ENCODE measurements at regions not wholly inside any gene's neighbourhood (a gene's known extent, or its start where the extent isn't known, plus 50 kb on each side); places are given as distances from the start of the nearest gene placed in this dataset.

GRCh38 chr4:14368391-14368790, 633.9 kb upstream of the CPEB2 start:
- Mint-ChIP-seq H3K4me1 (no peaks in the 10 kb centered on the region), H3K9me3 (peaks cover 0 to 3% (median 0%) of the 10 kb centered on the region in 9 donors), H3K27me3 (peaks cover 0 to 9% (median 0%) of the 10 kb centered on the region in 5 donors), H3K27ac (no peak overlapping the region), H3K4me3 (no peak overlapping the region), H3K36me3 (no peaks in the 10 kb centered on the region)
- no peak for DNase-seq
- POLR2A ChIA-PET, result no interaction called here
- ATAC-seq, result no peak

DNA sequence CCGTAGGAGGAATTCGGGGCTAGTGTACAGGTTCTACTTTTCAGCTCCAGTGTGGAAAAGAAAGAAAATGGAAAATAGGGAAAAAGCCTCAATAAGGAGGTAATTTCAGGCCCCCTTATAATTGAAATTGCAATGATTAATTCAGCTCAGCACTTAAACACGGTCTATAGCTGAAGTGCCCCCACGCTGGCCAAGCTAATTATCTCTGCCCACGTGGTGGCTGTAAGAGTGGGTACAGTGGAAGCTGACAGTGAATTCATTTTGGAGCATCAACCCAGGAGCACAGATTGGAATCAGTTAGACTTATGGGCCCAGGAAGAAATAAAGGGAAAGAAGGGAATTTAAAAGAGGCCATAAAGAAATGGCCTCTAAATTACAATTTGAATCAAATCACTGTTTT, 631.1 kb upstream of the CPEB2 start:
- H3K4me1 Mint-ChIP-seq, result no peaks in the 10 kb centered on the region
- no peaks in the 10 kb centered on the region for H3K36me3 Mint-ChIP-seq
- ATAC-seq, result no peak
- no peak for DNase-seq
- H3K27ac Mint-ChIP-seq, result no peak overlapping the region
- H3K9me3 Mint-ChIP-seq, result no peaks in the 10 kb centered on the region
- POLR2A ChIA-PET, result no interaction called here
- no peak overlapping the region for H3K4me3 Mint-ChIP-seq
- peaks cover 0 to 13% (median 0%) of the 10 kb centered on the region in 5 donors for H3K27me3 Mint-ChIP-seq

GRCh38 chr4:14375816-14376215, 626.5 kb upstream of the CPEB2 start:
- DNase-seq (no peak), ATAC-seq (no peak)
- H3K4me1 Mint-ChIP-seq, result no peaks in the 10 kb centered on the region
- H3K9me3 Mint-ChIP-seq, result peaks cover 0 to 5% (median 0%) of the 10 kb centered on the region in 9 donors
- H3K27ac Mint-ChIP-seq, result no peak overlapping the region
- H3K4me3 Mint-ChIP-seq, result no peak overlapping the region
- H3K27me3 Mint-ChIP-seq, result peaks cover 0 to 9% (median 0%) of the 10 kb centered on the region in 5 donors
- H3K36me3 Mint-ChIP-seq, result no peaks in the 10 kb centered on the region
- POLR2A ChIA-PET, result no interaction called here

DNA sequence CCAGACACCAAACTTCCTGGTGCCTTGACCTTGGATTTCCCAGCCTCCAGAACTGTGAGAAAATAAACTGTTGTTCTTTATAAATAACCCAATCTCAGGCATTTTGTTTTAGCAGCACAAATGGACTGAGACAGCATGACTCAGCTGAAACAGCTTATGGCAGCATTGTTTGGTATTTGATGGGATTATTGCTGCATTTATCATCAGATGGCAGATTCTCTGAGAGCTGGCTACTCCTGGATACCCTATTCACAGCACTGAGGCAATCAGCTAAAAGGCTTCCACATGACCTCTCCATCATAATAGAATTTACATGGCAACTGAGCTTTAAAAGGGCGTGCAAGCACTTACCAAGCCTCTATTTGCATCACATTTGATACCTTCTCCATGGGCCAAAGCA, 623.1 kb upstream of the CPEB2 start:
- no peak for ATAC-seq
- Mint-ChIP-seq H3K4me3 (no peak overlapping the region), H3K4me1 (no peaks in the 10 kb centered on the region), H3K27ac (no peak overlapping the region), H3K27me3 (peaks cover 0 to 4% (median 0%) of the 10 kb centered on the region in 5 donors), H3K36me3 (no peaks in the 10 kb centered on the region), H3K9me3 (peaks cover 0 to 5% (median 0%) of the 10 kb centered on the region in 9 donors)
- POLR2A ChIA-PET, result no interaction called here
- no peak for DNase-seq

DNA sequence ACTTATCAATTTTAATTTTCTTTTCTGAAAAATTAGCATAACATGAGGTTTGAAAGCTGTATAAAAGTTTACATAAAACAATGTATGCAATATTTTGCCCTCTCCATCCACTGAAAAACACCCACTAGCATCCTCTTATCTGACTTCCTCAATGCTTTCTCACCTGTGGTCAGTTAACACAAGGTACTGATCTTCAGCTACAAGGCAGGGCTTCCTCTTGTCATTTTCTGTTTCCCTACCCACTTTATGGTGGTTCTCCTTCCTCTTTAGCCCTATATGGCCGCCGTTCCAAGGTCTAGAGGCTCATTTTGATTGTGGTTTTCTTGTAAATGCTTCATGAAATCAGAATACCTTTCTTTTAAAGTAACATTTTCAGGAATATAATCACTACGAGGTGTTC, 618.6 kb upstream of the CPEB2 start:
- ATAC-seq (no peak), DNase-seq (no peak)
- no peaks in the 10 kb centered on the region for H3K36me3 Mint-ChIP-seq
- H3K4me3 Mint-ChIP-seq, result no peak overlapping the region
- peaks cover 0 to 1% (median 0%) of the 10 kb centered on the region in 4 donors for H3K4me1 Mint-ChIP-seq
- H3K27me3 Mint-ChIP-seq, result peaks cover 0 to 17% (median 9%) of the 10 kb centered on the region in 5 donors
- H3K27ac Mint-ChIP-seq, result no peak overlapping the region
- POLR2A ChIA-PET, result no interaction called here
- peaks cover 0 to 5% (median 0%) of the 10 kb centered on the region in 9 donors for H3K9me3 Mint-ChIP-seq

- peaks cover 0 to 17% (median 9%) of the 10 kb centered on the region in 5 donors for H3K27me3 Mint-ChIP-seq
- peaks cover 0 to 1% (median 0%) of the 10 kb centered on the region in 4 donors for H3K4me1 Mint-ChIP-seq
- peaks cover 0 to under 1% (median 0%) of the 10 kb centered on the region in 9 donors for H3K9me3 Mint-ChIP-seq
- H3K36me3 Mint-ChIP-seq, result no peaks in the 10 kb centered on the region
- H3K4me3 Mint-ChIP-seq, result no peak overlapping the region
- H3K27ac Mint-ChIP-seq, result no peak overlapping the region
- POLR2A ChIA-PET, result no interaction called here
- ATAC-seq (no peak), DNase-seq (no peak)
Measured at GRCh38 chr4:14384824-14385223, 617.5 kb upstream of the CPEB2 start.

- ATAC-seq (no peak), DNase-seq (no peak)
- no peaks in the 10 kb centered on the region for H3K36me3 Mint-ChIP-seq
- no peak overlapping the region for H3K27ac Mint-ChIP-seq
- no peaks in the 10 kb centered on the region for H3K9me3 Mint-ChIP-seq
- peaks cover 0 to 17% (median 9%) of the 10 kb centered on the region in 5 donors for H3K27me3 Mint-ChIP-seq
- H3K4me3 Mint-ChIP-seq, result no peak overlapping the region
- POLR2A ChIA-PET, result no interaction called here
- peaks cover 0 to 1% (median 0%) of the 10 kb centered on the region in 4 donors for H3K4me1 Mint-ChIP-seq
Measured at GRCh38 chr4:14386196-14386595, 616.1 kb upstream of the CPEB2 start.

DNA sequence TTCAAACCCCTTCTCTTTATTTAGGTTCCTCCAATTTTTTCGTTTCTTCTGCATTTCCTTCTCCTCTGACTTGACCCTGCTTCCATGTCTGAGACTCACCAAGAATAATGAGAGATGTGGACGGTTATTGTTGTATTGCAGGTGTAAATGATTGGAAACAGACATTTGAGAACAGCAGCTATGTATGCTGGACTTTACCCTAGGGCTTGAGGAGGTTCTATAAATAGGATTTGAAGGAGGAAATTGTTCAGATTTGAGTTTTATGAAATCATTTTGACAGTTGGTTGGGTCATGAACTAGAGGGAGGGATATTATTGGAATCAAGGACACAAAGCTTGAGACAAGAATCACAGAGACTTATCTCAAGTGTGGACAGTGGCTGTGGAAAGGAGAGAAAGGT, 614.6 kb upstream of the CPEB2 start:
- POLR2A ChIA-PET, result no interaction called here
- DNase-seq, result no peak
- Mint-ChIP-seq H3K4me3 (no peak overlapping the region), H3K9me3 (peaks cover 0 to 3% (median 0%) of the 10 kb centered on the region in 9 donors), H3K4me1 (peaks cover 0 to 1% (median 0%) of the 10 kb centered on the region in 4 donors), H3K36me3 (no peaks in the 10 kb centered on the region), H3K27ac (no peak overlapping the region), H3K27me3 (peaks cover 0 to 20% (median 9%) of the 10 kb centered on the region in 5 donors)
- ATAC-seq, result no peak

DNA sequence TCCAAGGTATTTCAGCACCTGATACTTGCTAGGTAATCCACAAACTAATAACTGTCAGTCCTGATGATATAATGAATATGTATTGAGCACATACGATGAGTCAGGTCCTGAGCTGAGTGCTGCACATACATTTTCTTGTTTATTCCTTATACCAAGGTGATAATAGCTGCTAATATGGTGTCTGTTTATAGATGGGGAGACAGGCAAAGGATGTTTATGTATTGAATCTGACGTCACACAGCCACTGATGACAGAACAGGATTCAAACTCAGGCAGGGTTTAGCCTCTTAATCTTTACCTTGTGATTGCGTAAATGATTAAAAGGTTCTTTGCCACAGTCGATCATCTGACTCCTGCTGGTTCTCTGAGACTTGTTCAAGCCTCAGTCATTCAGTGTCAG, 609.9 kb upstream of the CPEB2 start:
- no peak overlapping the region for H3K27ac Mint-ChIP-seq
- no peak for ATAC-seq
- no peak for DNase-seq
- peaks cover 0 to 4% (median 0%) of the 10 kb centered on the region in 9 donors for H3K9me3 Mint-ChIP-seq
- no peak overlapping the region for H3K4me3 Mint-ChIP-seq
- H3K27me3 Mint-ChIP-seq, result peaks cover 0 to 15% (median 4%) of the 10 kb centered on the region in 5 donors
- POLR2A ChIA-PET, result no interaction called here
- H3K4me1 Mint-ChIP-seq, result peaks cover 0 to under 1% (median 0%) of the 10 kb centered on the region in 4 donors
- H3K36me3 Mint-ChIP-seq, result no peaks in the 10 kb centered on the region

- Mint-ChIP-seq H3K4me3 (no peak overlapping the region), H3K36me3 (no peaks in the 10 kb centered on the region), H3K4me1 (no peaks in the 10 kb centered on the region), H3K27me3 (peaks cover 0 to 9% (median 3%) of the 10 kb centered on the region in 5 donors), H3K9me3 (peaks cover 0 to 14% (median 7%) of the 10 kb centered on the region in 9 donors), H3K27ac (no peak overlapping the region)
- ATAC-seq (no peak), DNase-seq (no peak)
- POLR2A ChIA-PET, result no interaction called here
Measured at GRCh38 chr4:14396183-14396582, 606.1 kb upstream of the CPEB2 start.

- ATAC-seq (no peak), DNase-seq (no peak)
- peaks cover 0 to 9% (median 3%) of the 10 kb centered on the region in 5 donors for H3K27me3 Mint-ChIP-seq
- no peak overlapping the region for H3K4me3 Mint-ChIP-seq
- POLR2A ChIA-PET, result no interaction called here
- H3K36me3 Mint-ChIP-seq, result peaks cover 0 to 4% (median 0%) of the 10 kb centered on the region in 3 donors
- peaks cover 0 to 24% (median 15%) of the 10 kb centered on the region in 9 donors for H3K9me3 Mint-ChIP-seq
- no peak overlapping the region for H3K27ac Mint-ChIP-seq
- no peaks in the 10 kb centered on the region for H3K4me1 Mint-ChIP-seq
Measured at GRCh38 chr4:14399848-14400247, 602.4 kb upstream of the CPEB2 start.

- Mint-ChIP-seq H3K27me3 (peaks cover 0 to 9% (median 5%) of the 10 kb centered on the region in 5 donors), H3K27ac (no peak overlapping the region), H3K9me3 (peaks cover 0 to 24% (median 15%) of the 10 kb centered on the region in 9 donors), H3K4me1 (no peaks in the 10 kb centered on the region), H3K4me3 (no peak overlapping the region), H3K36me3 (peaks cover 0 to 4% (median 0%) of the 10 kb centered on the region in 3 donors)
- ATAC-seq (no peak), DNase-seq (no peak)
- POLR2A ChIA-PET, result no interaction called here
Measured at GRCh38 chr4:14400307-14400706, 602.0 kb upstream of the CPEB2 start.

- ATAC-seq (no peak), DNase-seq (no peak)
- Mint-ChIP-seq H3K9me3 (peaks cover 0 to 23% (median 13%) of the 10 kb centered on the region in 9 donors), H3K4me3 (no peak overlapping the region), H3K27ac (no peak overlapping the region), H3K36me3 (peaks cover 0 to 4% (median 0%) of the 10 kb centered on the region in 3 donors), H3K4me1 (no peaks in the 10 kb centered on the region), H3K27me3 (peaks cover 0 to 10% (median 6%) of the 10 kb centered on the region in 5 donors)
- POLR2A ChIA-PET, result no interaction called here
Measured at GRCh38 chr4:14403132-14403531, 599.1 kb upstream of the CPEB2 start.

DNA sequence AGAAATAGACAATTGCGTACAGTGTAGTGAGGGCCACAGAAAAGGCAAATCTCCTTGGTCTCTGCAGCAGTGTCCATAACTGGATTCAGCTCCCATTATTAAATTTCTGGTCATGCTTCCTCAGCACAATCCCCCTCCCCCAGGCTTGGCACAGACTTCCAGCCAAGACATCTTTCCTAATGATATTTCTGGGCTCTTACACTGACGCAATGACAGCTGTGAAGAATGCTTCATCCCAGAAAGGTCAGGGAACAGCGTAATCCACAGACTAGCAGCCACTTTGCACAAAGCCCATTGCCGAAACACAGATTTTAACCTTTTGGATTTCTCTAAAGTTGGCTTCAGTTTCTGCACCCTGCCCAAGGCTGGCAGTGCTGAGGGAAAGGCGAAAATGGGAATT, 597.6 kb upstream of the CPEB2 start:
- peaks cover 0 to 16% (median 10%) of the 10 kb centered on the region in 9 donors for H3K9me3 Mint-ChIP-seq
- H3K4me3 Mint-ChIP-seq, result no peak overlapping the region
- POLR2A ChIA-PET, result no interaction called here
- DNase-seq (no peak), ATAC-seq (no peak)
- H3K27ac Mint-ChIP-seq, result no peak overlapping the region
- peaks cover 0 to 4% (median 0%) of the 10 kb centered on the region in 3 donors for H3K36me3 Mint-ChIP-seq
- H3K27me3 Mint-ChIP-seq, result peaks cover 0 to 8% (median 0%) of the 10 kb centered on the region in 5 donors
- H3K4me1 Mint-ChIP-seq, result no peaks in the 10 kb centered on the region

Measured in naive thymus-derived CD8-positive, alpha-beta T cell (primary cell).